Cardiac muscle cell (in vitro differentiated cells and primary cell): ENCODE measurements at regions not wholly inside any gene's neighbourhood (a gene's known extent, or its start where the extent isn't known, plus 50 kb on each side); places are given as distances from the start of the nearest gene placed in this dataset.

Source experiments
- DNase-seq, 2 donors: peaks; one replicate each; pipeline versions ENCODE4 v3.0.0 to v3.0.0-alpha.2; 2010 to 2017; ENCODE audit warnings: low read depth in 1 of 2, low spot score in 1 of 2
- H3K27ac ChIP-seq: fragments of 200-600 bp; sonication (generic); 2 replicates; pipeline ENCODE4 v1.5.1; 2016
- H3K27me3 ChIP-seq: fragments of 200-600 bp; sonication (generic); 2 replicates; pipeline ENCODE4 v1.6.0; 2016; ENCODE audit warnings: control low read depth
- H3K36me3 ChIP-seq: fragments of 200-600 bp; sonication (generic); 2 replicates; pipeline ENCODE4 v1.5.1; 2016; ENCODE audit warnings: control low read depth
- H3K4me1 ChIP-seq: fragments of 200-600 bp; sonication (generic); 2 replicates; pipeline ENCODE4 v1.8.1; 2017; ENCODE audit warnings: low read depth, mild to moderate bottlenecking, mixed run types
- H3K4me3 ChIP-seq: fragments of 200-600 bp; sonication (generic); 2 replicates; pipeline ENCODE4 v1.5.1; 2016; ENCODE audit warnings: mild to moderate bottlenecking
- H3K9me3 ChIP-seq: fragments of 200-600 bp; sonication (generic); 2 replicates; pipeline ENCODE4 v1.5.1; 2017; ENCODE audit warnings: low read depth, mild to moderate bottlenecking, control low read depth
- TF ChIP-seq, protein P1 (sequence below): IDR thresholded peaks from 2 replicates; pipeline ENCODE4 v1.5.1; 2012; ENCODE audit warnings: low read depth, mild to moderate bottlenecking, low read length

DNA sequence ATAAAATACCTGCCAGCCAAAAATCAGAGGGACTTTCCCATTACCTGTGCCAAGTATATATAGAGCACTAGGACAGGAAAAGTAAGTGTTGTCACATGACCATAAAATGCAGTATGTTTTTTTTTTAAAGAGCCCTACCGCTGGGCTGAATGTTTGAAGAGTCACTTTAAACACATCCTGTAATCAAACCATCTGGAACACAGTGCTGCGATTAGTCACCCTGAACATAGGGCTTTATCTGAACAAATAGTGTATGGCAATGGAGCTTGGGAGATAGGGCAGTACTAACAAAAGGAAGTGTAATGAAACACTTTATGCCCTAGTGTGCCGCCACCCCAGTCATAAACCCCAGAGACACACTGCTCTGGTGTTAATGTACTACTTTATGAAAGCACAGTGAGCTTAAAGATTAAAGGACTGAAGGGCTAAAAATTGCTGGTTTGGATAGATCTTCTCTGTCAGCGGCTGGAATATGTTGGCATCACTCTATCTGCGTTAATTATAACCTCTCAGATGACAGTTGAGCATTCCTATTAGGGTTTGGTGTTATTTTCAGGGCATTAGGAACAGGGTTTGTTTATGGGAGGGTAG is 90.4 kb downstream of the ZNF608 start:
- Histone ChIP-seq H3K4me1 (peaks cover 93% of the 10 kb centered on the region), H3K27ac (peak overlapping the region; percentile 95), H3K4me3 (no peak overlapping the region), H3K27me3 (no peaks in the 10 kb centered on the region), H3K9me3 (no peaks in the 10 kb centered on the region), H3K36me3 (no peaks in the 10 kb centered on the region)
- DNase-seq = peak in 1 of 2 donors; percentile 81
- TF ChIP-seq, protein P1, sequence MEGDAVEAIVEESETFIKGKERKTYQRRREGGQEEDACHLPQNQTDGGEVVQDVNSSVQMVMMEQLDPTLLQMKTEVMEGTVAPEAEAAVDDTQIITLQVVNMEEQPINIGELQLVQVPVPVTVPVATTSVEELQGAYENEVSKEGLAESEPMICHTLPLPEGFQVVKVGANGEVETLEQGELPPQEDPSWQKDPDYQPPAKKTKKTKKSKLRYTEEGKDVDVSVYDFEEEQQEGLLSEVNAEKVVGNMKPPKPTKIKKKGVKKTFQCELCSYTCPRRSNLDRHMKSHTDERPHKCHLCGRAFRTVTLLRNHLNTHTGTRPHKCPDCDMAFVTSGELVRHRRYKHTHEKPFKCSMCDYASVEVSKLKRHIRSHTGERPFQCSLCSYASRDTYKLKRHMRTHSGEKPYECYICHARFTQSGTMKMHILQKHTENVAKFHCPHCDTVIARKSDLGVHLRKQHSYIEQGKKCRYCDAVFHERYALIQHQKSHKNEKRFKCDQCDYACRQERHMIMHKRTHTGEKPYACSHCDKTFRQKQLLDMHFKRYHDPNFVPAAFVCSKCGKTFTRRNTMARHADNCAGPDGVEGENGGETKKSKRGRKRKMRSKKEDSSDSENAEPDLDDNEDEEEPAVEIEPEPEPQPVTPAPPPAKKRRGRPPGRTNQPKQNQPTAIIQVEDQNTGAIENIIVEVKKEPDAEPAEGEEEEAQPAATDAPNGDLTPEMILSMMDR = no peak

DNA sequence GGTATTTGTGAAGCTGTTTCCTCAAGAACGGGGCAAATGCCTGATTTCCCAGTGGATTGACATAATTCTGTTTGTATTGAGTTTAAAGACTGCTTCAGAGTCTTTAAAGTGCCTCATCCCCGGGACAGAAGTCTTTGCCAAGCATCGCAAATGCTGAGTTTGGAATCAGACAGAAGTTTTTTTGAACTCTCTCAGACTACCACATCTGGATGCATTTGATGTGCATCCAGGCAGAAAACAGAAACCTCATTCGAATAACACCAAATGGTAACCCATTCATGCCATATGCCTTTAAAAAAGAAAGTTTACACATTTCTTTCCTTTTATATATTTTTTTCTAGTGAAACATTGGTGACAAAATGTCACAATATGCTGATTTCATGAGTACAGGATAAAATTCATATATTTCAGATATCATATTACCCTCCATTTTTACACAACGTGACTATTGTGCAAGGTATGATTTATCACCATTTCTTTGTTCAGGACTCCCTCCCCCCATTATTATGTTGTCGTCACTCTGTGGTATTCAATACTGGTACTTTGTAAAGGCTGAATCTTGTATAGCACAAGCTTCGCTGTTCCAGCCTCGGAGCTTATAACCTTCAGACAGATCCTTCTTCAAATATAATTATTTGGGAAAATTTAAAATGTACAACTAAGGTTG is 91.1 kb downstream of the ZNF608 start:
- Histone ChIP-seq H3K4me3 (no peak overlapping the region), H3K9me3 (no peaks in the 10 kb centered on the region), H3K27ac (peak overlapping the region; percentile 95), H3K36me3 (no peaks in the 10 kb centered on the region), H3K4me1 (peaks cover 94% of the 10 kb centered on the region), H3K27me3 (no peaks in the 10 kb centered on the region)
- DNase-seq = peak in 1 of 2 donors; percentile 57
- TF ChIP-seq, protein P1 = no peak

DNA sequence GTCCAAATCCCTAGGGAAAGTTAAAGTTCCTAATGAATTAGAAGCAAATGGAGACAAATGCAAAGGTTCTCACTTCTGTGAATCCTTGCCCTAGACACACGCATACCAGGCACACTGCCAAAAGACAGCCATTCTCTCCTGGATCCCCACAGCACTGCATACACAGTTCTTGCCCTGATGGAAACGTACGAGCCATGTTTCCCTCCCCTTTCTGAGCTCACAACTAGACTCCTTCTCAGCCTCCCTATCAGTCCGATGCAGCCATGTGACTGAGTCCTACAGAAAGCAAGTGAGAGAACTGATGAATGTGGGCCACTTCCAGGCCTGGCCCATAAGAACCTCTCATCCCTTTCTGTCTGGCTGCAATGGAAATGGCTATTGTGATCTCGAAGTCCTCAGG is 92.0 kb downstream of the ZNF608 start:
- Histone ChIP-seq H3K27me3 (no peaks in the 10 kb centered on the region), H3K4me3 (no peak overlapping the region), H3K36me3 (no peaks in the 10 kb centered on the region), H3K9me3 (no peaks in the 10 kb centered on the region), H3K27ac (peak overlapping the region; percentile 12), H3K4me1 (peaks cover 93% of the 10 kb centered on the region)
- DNase-seq = no peak
- TF ChIP-seq, protein P1 = no peak

DNA sequence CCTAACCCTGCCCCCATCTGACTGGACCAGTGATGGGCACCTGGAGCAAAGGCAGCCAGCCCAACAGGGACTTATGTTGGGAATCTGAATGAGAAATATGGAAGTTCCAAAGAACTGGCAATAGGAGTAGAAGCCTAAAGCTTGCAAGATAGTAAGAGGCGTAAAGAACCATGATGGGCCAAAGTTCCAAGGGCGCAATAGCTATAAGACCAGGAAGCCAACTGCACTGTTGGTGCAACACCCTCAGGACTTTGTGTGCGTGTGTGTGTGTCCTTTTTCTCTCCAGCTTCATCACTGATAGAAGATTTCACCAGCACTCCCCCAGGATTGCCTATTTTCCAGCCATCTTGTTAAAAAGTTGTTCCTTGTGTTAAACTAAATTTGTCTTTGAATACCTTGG is 92.8 kb downstream of the ZNF608 start:
- Histone ChIP-seq H3K36me3 (peaks cover under 1% of the 10 kb centered on the region), H3K9me3 (no peaks in the 10 kb centered on the region), H3K4me1 (peaks cover 93% of the 10 kb centered on the region), H3K27ac (no peak overlapping the region), H3K4me3 (no peak overlapping the region), H3K27me3 (no peaks in the 10 kb centered on the region)
- TF ChIP-seq, protein P1 = no peak
- DNase-seq = no peak

DNA sequence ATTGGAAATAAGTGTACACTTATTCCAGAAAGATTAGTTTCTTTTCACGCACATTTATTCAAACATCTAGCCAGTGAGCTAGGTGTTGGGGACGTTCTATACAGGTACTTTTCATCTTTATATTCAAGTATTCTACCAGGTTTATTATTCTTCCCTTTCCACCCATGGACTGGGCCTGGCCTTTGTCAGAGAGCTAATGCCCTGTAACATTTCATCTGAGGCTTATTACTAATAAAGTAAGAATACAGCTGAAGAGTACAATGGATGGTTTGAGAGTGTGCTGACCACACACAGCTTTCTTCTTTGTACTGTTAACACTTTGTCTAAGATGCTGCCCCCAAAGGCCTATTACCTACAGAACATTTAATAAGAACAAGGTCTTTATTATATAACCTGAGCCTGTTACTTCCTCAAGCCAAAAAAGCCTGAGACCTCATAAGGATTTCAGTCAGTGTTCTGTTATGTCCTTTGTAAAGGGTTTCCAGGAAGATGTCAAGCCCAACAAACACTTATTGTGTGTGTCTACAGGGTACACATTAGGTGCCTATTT is 93.5 kb downstream of the ZNF608 start:
- H3K4me3 ChIP-seq = no peak overlapping the region
- peaks cover 4% of the 10 kb centered on the region for H3K36me3 ChIP-seq
- peak overlapping the region; percentile 76 for H3K27ac ChIP-seq
- H3K9me3 ChIP-seq = no peaks in the 10 kb centered on the region
- peaks cover 92% of the 10 kb centered on the region for H3K4me1 ChIP-seq
- H3K27me3 ChIP-seq = no peaks in the 10 kb centered on the region
- TF ChIP-seq, protein P1 = no peak
- DNase-seq = no peak
